MCF 10A (cell line): ENCODE measurements at regions not wholly inside any gene's neighbourhood (a gene's known extent, or its start where the extent isn't known, plus 50 kb on each side); places are given as distances from the start of the nearest gene placed in this dataset.

Source experiments
- BruUV-seq: library from RNA; stranded (reverse); fragments of 400-500 nt; replicated peaks from 2 replicates; lab custom pipeline; 2021; lab: Mats Ljungman, UMichigan
- CTCF ChIA-PET: fragments of 300-600 bp; sonication (Branson Sonifier 250); formaldehyde crosslinking; extraction: SDS; loops from one replicate; lab custom pipeline; 2021; ENCODE audit warnings: antibody characterized with exemption, inconsistent platforms; lab: Yijun Ruan, JAX
- POLR2A ChIA-PET: fragments of 300-600, 350-650 bp; sonication (Branson Sonifier 250); formaldehyde crosslinking; extraction: SDS; loops from one replicate; lab custom pipeline; 2020; ENCODE audit warnings: antibody characterized with exemption, inconsistent platforms; lab: Yijun Ruan, JAX
- DNase-seq: peaks from one replicate; pipeline ENCODE4 v3.0.0-alpha.2; 2018; ENCODE audit not compliant: unreplicated experiment
- H3K27ac Mint-ChIP-seq: one replicate; pipeline ENCODE4 v1.8.0; 2022; ENCODE audit warnings: mild to moderate bottlenecking, low read depth, mixed read lengths; ENCODE audit not compliant: unreplicated experiment
- H3K27me3 Mint-ChIP-seq: one replicate; pipeline ENCODE4 v1.8.0; 2022; ENCODE audit warnings: mixed read lengths; ENCODE audit not compliant: insufficient read depth, unreplicated experiment
- H3K36me3 Mint-ChIP-seq: one replicate; pipeline ENCODE4 v1.8.0; 2022; ENCODE audit warnings: mild to moderate bottlenecking, moderate library complexity, mixed read lengths; ENCODE audit not compliant: insufficient read depth, unreplicated experiment
- H3K4me1 Mint-ChIP-seq: one replicate; pipeline ENCODE4 v1.8.0; 2022; ENCODE audit warnings: mixed read lengths; ENCODE audit not compliant: insufficient read depth, unreplicated experiment
- H3K4me3 Mint-ChIP-seq: one replicate; pipeline ENCODE4 v1.8.0; 2022; ENCODE audit warnings: mild to moderate bottlenecking, moderate library complexity, mixed read lengths; ENCODE audit not compliant: unreplicated experiment
- H3K9me3 Mint-ChIP-seq: one replicate; pipeline ENCODE4 v1.8.0; 2022; ENCODE audit warnings: mixed read lengths; ENCODE audit not compliant: unreplicated experiment
- intact Hi-C: fragments of 100-400 bp; cut with micrococcal nuclease; formaldehyde crosslinking; loops from 2 replicates; pipeline ENCODE4 v1.14.1; 2022
- TF ChIP-seq, protein P1 (sequence below): fragments of 200-600 bp; IDR thresholded peaks from one replicate; pipeline ENCODE4 v1.8.0; 2022; ENCODE audit warnings: antibody characterized with exemption, mild to moderate bottlenecking; ENCODE audit not compliant: unreplicated experiment

DNA sequence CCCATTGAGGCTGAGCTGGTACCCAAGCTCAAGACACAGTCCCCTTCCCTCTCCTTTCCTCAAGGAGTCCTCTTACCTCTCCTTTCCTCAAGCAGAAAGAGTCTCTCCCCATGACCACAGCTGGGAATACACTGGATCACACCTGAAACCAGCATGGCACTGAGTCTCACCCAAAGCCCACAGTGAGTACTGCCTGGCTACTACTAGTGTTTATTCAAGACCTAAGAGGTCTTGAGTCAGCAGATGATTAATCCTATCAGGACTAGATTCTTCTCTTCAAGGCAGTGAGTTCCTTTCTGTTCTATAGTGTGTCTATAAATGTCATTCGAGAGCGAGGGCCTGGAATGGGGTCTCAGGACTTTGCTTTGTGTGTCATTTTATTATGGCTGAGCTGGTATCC, 111.4 kb downstream of the METTL4 start:
- TF ChIP-seq, protein P1, sequence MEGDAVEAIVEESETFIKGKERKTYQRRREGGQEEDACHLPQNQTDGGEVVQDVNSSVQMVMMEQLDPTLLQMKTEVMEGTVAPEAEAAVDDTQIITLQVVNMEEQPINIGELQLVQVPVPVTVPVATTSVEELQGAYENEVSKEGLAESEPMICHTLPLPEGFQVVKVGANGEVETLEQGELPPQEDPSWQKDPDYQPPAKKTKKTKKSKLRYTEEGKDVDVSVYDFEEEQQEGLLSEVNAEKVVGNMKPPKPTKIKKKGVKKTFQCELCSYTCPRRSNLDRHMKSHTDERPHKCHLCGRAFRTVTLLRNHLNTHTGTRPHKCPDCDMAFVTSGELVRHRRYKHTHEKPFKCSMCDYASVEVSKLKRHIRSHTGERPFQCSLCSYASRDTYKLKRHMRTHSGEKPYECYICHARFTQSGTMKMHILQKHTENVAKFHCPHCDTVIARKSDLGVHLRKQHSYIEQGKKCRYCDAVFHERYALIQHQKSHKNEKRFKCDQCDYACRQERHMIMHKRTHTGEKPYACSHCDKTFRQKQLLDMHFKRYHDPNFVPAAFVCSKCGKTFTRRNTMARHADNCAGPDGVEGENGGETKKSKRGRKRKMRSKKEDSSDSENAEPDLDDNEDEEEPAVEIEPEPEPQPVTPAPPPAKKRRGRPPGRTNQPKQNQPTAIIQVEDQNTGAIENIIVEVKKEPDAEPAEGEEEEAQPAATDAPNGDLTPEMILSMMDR, result no peak
- H3K4me3 Mint-ChIP-seq, result no peak overlapping the region
- H3K36me3 Mint-ChIP-seq, result no peaks in the 10 kb centered on the region
- no TSS peak for BruUV-seq
- ChIA-PET CTCF (interaction anchor here (0.5 to 0.8 kb wide), 4 partner anchors 31 to 872 kb away, joined by 3 read pairs; no protein-coding TSS in a partner anchor), POLR2A (interaction anchor here (0.6 kb wide), 1 partner anchor 9 kb away, joined by 3 read pairs; no protein-coding TSS in a partner anchor)
- no peaks in the 10 kb centered on the region for H3K27me3 Mint-ChIP-seq
- H3K9me3 Mint-ChIP-seq, result peaks cover 27% of the 10 kb centered on the region
- intact Hi-C loops, result no loop called here
- no peak for DNase-seq
- H3K27ac Mint-ChIP-seq, result no peak overlapping the region
- H3K4me1 Mint-ChIP-seq, result no peaks in the 10 kb centered on the region

DNA sequence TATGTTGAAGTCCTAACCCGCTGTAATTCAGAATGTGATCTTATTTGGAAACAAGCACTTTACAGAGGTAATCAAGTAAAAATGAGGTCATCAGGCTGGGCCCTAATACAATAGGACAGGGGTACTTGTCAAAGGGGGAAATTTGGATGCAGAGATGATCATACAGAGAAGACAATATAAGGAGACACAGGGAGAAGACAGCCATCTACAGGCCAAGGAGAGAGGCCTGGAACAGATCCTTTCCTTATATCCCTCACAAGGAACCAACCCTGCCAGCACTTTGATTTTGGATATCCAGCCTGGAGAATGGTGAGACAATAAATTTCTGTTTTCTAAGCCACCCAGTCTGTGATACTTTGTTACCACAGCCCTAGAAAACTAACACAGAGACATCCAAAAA, 104.3 kb downstream of the METTL4 start:
- CTCF ChIA-PET, result interaction anchor here (0.7 kb wide), 1 partner anchor 176 kb away, joined by 3 read pairs; no protein-coding TSS in a partner anchor
- H3K27ac Mint-ChIP-seq, result no peak overlapping the region
- H3K9me3 Mint-ChIP-seq, result no peaks in the 10 kb centered on the region
- intact Hi-C loops, result no loop called here
- TF ChIP-seq, protein P1, result no peak
- H3K36me3 Mint-ChIP-seq, result no peaks in the 10 kb centered on the region
- BruUV-seq, result no TSS peak
- POLR2A ChIA-PET, result no interaction called here
- no peak for DNase-seq
- no peaks in the 10 kb centered on the region for H3K27me3 Mint-ChIP-seq
- no peaks in the 10 kb centered on the region for H3K4me1 Mint-ChIP-seq
- H3K4me3 Mint-ChIP-seq, result no peak overlapping the region

- no peak overlapping the region for H3K27ac Mint-ChIP-seq
- TF ChIP-seq, protein P1, result no peak
These were observed 103.3 kb downstream of the METTL4 start for GRCh38 chr18:2468051-2468450.

GRCh38 chr18:2471523-2471922, 99.8 kb downstream of the METTL4 start:
- CTCF ChIA-PET, result interaction anchor here (0.6 to 0.7 kb wide), 3 partner anchors 33 to 585 kb away, joined by 3 to 5 read pairs (median 3); no protein-coding TSS in a partner anchor
- no peaks in the 10 kb centered on the region for H3K4me1 Mint-ChIP-seq
- intact Hi-C loops, result no loop called here

More at GRCh38 chr18:2468051-2468450, 103.3 kb downstream of the METTL4 start:
- Mint-ChIP-seq H3K36me3 (no peaks in the 10 kb centered on the region), H3K4me1 (no peaks in the 10 kb centered on the region), H3K4me3 (no peak overlapping the region), H3K27me3 (no peaks in the 10 kb centered on the region), H3K9me3 (no peaks in the 10 kb centered on the region)
- ChIA-PET POLR2A (interaction anchor here (0.6 kb wide), 1 partner anchor 8 kb away, joined by 3 read pairs; no protein-coding TSS in a partner anchor), CTCF (no interaction called here)
- BruUV-seq, result no TSS peak
- intact Hi-C loops, result no loop called here
- DNase-seq, result no peak

More at GRCh38 chr18:2471523-2471922, 99.8 kb downstream of the METTL4 start:
- Mint-ChIP-seq H3K36me3 (no peaks in the 10 kb centered on the region), H3K27me3 (no peaks in the 10 kb centered on the region), H3K9me3 (no peaks in the 10 kb centered on the region), H3K27ac (no peak overlapping the region), H3K4me3 (no peak overlapping the region)
- POLR2A ChIA-PET, result no interaction called here
- DNase-seq, result no peak
- BruUV-seq, result no TSS peak
- TF ChIP-seq, protein P1, result no peak
